A673 (cell line): ENCODE measurements at regions not wholly inside any gene's neighbourhood (a gene's known extent, or its start where the extent isn't known, plus 50 kb on each side); places are given as distances from the start of the nearest gene placed in this dataset.

Source experiments
- BruUV-seq: library from RNA; stranded (reverse); fragments of 400-500 nt; replicated peaks from 2 replicates; lab custom pipeline; 2021; lab: Mats Ljungman, UMichigan
- CTCF ChIA-PET: fragments of 300-600 bp; sonication (Branson Sonifier 250); formaldehyde crosslinking; loops from one replicate; lab custom pipeline; 2022; ENCODE audit warnings: antibody characterized with exemption; lab: Charles Lee
- POLR2A ChIA-PET: fragments of 300-600 bp; sonication (Branson Sonifier 250); formaldehyde crosslinking; loops from one replicate; lab custom pipeline; 2022; ENCODE audit warnings: antibody characterized with exemption; ENCODE audit not compliant: low non-redundant PET; lab: Charles Lee
- DNase-seq: peaks from one replicate; pipeline ENCODE4 v3.0.0-alpha.2; 2015; ENCODE audit warnings: low spot score
- H3K27ac ChIP-seq: fragments of 200-600 bp; sonication (generic); 2 replicates; pipeline ENCODE4 v1.5.1; 2016; ENCODE audit warnings: mixed run types, low read depth, mild to moderate bottlenecking, mixed read lengths, antibody characterized with exemption, low read length; ENCODE audit not compliant: poor library complexity, severe bottlenecking
- H3K27me3 ChIP-seq: fragments of 200-600 bp; sonication (generic); replicated peaks from 2 replicates; pipeline ENCODE4 v1.6.1; 2017; ENCODE audit warnings: mixed run types, low read depth, mild to moderate bottlenecking, mixed read lengths, antibody characterized with exemption, low read length; ENCODE audit not compliant: insufficient read depth, poor library complexity
- H3K36me3 ChIP-seq: fragments of 200-600 bp; sonication (generic); 2 replicates; pipeline ENCODE4 v1.6.1; 2016; ENCODE audit warnings: mixed run types, mild to moderate bottlenecking, mixed read lengths, antibody characterized with exemption, low read length; ENCODE audit not compliant: insufficient read depth, poor library complexity, severe bottlenecking
- H3K4me1 ChIP-seq: fragments of 200-600 bp; sonication (generic); 2 replicates; pipeline ENCODE4 v1.6.1; 2017; ENCODE audit warnings: mixed run types, mild to moderate bottlenecking, mixed read lengths, antibody characterized with exemption, low read length; ENCODE audit not compliant: insufficient read depth, poor library complexity, severe bottlenecking
- H3K4me3 ChIP-seq: fragments of 200-600 bp; sonication (generic); 2 replicates; pipeline ENCODE4 v1.5.1; 2016; ENCODE audit warnings: low read depth, mixed run types, mild to moderate bottlenecking, mixed read lengths, low read length; ENCODE audit not compliant: poor library complexity, severe bottlenecking
- H3K9me3 ChIP-seq: fragments of 200-600 bp; sonication (generic); 2 replicates; pipeline ENCODE4 v1.6.1; 2016; ENCODE audit warnings: mixed run types, low read depth, mild to moderate bottlenecking, mixed read lengths, antibody characterized with exemption, low read length; ENCODE audit not compliant: poor library complexity, severe bottlenecking
- EZH2 ChIP-seq: fragments of 200-600 bp; sonication (generic); IDR thresholded peaks from 2 replicates; pipeline ENCODE4 v1.6.1; 2017; ENCODE audit warnings: borderline replicate concordance, low read depth, mild to moderate bottlenecking, mixed read lengths, antibody characterized with exemption, low read length; ENCODE audit not compliant: poor library complexity, severe bottlenecking
- intact Hi-C: fragments of 100-400 bp; cut with micrococcal nuclease; formaldehyde crosslinking; loops from one replicate; pipeline ENCODE4 v1.10.0; 2022; ENCODE audit not compliant: unreplicated experiment
- TF ChIP-seq, protein P1 (sequence below): fragments of 300-800, 200-600 bp; sonication (generic); conservative IDR thresholded peaks from 2 replicates; pipeline ENCODE4 v1.5.1; 2017; ENCODE audit warnings: low read depth, mild to moderate bottlenecking, antibody characterized with exemption, low read length, moderate library complexity, mixed read lengths

DNA sequence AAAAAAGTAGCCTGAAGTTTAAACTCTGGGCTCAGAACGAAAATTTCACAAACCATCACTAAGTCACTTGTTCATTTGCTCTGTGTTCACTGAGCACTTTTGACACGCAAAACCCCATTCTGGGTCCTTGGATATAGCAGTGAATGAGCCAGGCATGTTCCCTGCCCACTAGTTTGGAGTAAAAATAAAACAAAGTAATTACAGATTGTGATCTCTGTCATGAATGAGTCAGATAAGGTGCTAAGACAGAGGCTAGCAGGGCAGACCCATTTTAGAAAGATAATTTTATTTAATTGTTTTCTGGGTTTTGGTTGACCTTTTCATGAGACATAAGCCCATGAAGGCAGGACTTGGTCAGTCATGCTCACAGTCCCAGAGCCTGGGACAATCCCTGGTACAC, 84.1 kb upstream of the ARHGEF3 start:
- intact Hi-C loops: no loop called here
- Histone ChIP-seq H3K27ac (no peak overlapping the region), H3K9me3 (no peaks in the 10 kb centered on the region), H3K36me3 (no peaks in the 10 kb centered on the region), H3K4me1 (no peaks in the 10 kb centered on the region), H3K27me3 (no peaks in the 10 kb centered on the region), H3K4me3 (no peak overlapping the region)
- BruUV-seq: no TSS peak
- POLR2A ChIA-PET: no interaction called here
- TF ChIP-seq EZH2: no peak
- TF ChIP-seq, protein P1, sequence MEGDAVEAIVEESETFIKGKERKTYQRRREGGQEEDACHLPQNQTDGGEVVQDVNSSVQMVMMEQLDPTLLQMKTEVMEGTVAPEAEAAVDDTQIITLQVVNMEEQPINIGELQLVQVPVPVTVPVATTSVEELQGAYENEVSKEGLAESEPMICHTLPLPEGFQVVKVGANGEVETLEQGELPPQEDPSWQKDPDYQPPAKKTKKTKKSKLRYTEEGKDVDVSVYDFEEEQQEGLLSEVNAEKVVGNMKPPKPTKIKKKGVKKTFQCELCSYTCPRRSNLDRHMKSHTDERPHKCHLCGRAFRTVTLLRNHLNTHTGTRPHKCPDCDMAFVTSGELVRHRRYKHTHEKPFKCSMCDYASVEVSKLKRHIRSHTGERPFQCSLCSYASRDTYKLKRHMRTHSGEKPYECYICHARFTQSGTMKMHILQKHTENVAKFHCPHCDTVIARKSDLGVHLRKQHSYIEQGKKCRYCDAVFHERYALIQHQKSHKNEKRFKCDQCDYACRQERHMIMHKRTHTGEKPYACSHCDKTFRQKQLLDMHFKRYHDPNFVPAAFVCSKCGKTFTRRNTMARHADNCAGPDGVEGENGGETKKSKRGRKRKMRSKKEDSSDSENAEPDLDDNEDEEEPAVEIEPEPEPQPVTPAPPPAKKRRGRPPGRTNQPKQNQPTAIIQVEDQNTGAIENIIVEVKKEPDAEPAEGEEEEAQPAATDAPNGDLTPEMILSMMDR: no peak
- DNase-seq: no peak
- CTCF ChIA-PET: no interaction called here

DNA sequence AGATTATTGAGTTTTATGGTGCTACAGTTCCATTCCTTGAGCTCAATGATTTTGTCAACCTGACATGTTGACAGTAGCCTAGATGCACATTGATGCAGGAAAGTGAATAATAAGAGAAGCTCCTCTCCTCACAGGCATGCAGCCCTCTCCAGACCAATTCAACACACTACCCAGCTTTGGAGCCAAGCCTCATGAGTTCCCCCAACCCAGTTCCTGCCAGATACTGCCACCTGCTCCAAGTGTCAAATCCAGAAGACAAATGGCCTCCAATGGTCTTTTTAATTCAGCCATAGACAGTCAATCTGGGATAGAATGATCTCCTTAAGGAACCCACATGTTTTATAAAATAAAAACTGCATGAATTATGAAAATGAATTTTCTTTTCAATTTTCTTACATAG, 83.7 kb upstream of the ARHGEF3 start:
- TF ChIP-seq, protein P1: no peak
- TF ChIP-seq EZH2: no peak
- ChIA-PET CTCF (no interaction called here), POLR2A (no interaction called here)
- Histone ChIP-seq H3K4me1 (no peaks in the 10 kb centered on the region), H3K4me3 (no peak overlapping the region), H3K27ac (no peak overlapping the region), H3K27me3 (no peaks in the 10 kb centered on the region), H3K9me3 (no peaks in the 10 kb centered on the region), H3K36me3 (no peaks in the 10 kb centered on the region)
- intact Hi-C loops: no loop called here
- no TSS peak for BruUV-seq
- DNase-seq: no peak

DNA sequence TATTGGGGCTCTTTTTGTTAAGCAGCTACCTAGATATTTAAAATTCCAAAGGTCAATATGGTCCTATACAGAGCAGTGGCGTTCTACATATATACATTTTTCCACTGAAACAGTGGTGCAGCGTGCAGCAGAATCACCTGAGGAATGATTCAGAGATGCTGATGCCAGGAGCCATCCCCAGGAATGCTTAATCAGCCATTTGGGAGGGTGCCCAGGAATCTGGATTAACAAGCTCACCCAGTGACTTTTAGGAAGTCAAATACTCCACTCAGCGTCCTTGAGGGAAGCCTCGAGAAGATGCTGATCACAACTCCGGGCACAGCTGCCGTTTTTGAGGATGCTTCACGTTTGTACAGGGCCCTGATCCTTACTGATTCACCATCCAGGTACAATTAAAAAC, 82.6 kb upstream of the ARHGEF3 start:
- POLR2A ChIA-PET: no interaction called here

More for the DNA sequence above, 82.6 kb upstream of the ARHGEF3 start:
- Histone ChIP-seq H3K36me3 (no peaks in the 10 kb centered on the region), H3K4me1 (no peaks in the 10 kb centered on the region), H3K9me3 (no peaks in the 10 kb centered on the region), H3K27ac (no peak overlapping the region), H3K4me3 (no peak overlapping the region), H3K27me3 (no peaks in the 10 kb centered on the region)
- CTCF ChIA-PET: no interaction called here
- BruUV-seq: no TSS peak
- intact Hi-C loops: no loop called here
- DNase-seq: no peak
- no peak for TF ChIP-seq EZH2
- TF ChIP-seq, protein P1: no peak
